ENCODE measurements at regions not wholly inside any gene's neighbourhood (a gene's known extent, or its start where the extent isn't known, plus 50 kb on each side); places are given as distances from the start of the nearest gene placed in this dataset.

DNA sequence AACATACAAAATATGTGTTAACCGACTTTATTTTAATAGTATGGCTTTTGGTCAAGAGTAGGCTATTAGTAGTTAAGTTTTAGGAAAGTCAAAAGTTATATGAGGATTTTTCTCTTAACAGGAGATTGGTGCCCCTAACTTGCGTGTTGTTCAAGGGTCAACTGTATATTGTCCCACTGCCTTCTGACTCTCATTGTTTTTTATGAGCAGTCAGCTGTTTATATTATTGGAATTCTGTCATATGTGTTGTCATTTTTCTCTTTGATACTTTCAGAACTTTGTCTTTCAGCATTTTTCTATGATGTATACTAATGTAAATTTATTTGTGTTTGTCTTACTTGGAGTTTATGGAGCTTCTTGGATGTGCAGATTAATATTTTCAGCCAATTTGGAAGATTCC lies 142.1 kb upstream of the CMC1 start:
- H3K27me3 ChIP-seq: no peaks in the 10 kb centered on the region
- no peak for DNase-seq (ENCODE audit: low read depth in 1 of 2, low spot score in 1 of 2)

DNA sequence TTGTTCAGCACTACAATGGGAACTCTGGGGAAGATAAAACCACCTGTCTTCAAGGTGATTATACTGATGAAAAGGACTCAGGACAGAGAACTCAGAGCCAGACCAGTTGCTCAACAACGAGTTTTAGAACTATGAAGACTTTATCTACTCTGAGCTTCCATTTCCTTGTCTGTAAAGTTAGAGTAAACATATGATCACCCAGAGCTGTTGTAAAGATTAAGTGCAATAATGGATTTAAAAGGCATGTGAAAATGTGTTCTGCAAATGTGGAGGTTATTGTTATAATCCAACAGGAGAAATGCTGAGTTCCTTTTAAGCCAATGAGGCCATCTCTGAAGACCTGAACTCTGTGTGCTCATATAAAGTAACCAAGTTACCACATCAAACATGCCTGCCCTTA lies 139.7 kb upstream of the CMC1 start:
- TF ChIP-seq, protein P1, sequence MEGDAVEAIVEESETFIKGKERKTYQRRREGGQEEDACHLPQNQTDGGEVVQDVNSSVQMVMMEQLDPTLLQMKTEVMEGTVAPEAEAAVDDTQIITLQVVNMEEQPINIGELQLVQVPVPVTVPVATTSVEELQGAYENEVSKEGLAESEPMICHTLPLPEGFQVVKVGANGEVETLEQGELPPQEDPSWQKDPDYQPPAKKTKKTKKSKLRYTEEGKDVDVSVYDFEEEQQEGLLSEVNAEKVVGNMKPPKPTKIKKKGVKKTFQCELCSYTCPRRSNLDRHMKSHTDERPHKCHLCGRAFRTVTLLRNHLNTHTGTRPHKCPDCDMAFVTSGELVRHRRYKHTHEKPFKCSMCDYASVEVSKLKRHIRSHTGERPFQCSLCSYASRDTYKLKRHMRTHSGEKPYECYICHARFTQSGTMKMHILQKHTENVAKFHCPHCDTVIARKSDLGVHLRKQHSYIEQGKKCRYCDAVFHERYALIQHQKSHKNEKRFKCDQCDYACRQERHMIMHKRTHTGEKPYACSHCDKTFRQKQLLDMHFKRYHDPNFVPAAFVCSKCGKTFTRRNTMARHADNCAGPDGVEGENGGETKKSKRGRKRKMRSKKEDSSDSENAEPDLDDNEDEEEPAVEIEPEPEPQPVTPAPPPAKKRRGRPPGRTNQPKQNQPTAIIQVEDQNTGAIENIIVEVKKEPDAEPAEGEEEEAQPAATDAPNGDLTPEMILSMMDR (IDR thresholded peaks at IDR 0.05; ENCODE audit: low read depth, low read length): no peak
- H3K9me3 ChIP-seq (ENCODE audit: low read depth): no peaks in the 10 kb centered on the region
- no peak overlapping the region for H3K4me3 ChIP-seq
- no peaks in the 10 kb centered on the region for H3K4me1 ChIP-seq (ENCODE audit: low read depth)
- H3K27me3 ChIP-seq: no peaks in the 10 kb centered on the region
- DNase-seq (ENCODE audit: low read depth in 1 of 2, low spot score in 1 of 2): no peak
- no peak overlapping the region for H3K27ac ChIP-seq
- no peaks in the 10 kb centered on the region for H3K36me3 ChIP-seq

More for the DNA sequence above, 142.1 kb upstream of the CMC1 start:
- no peaks in the 10 kb centered on the region for H3K4me1 ChIP-seq (ENCODE audit: low read depth)
- TF ChIP-seq, protein P1 (IDR thresholded peaks at IDR 0.05; ENCODE audit: low read depth, low read length): no peak
- no peaks in the 10 kb centered on the region for H3K36me3 ChIP-seq
- H3K27ac ChIP-seq: no peak overlapping the region
- no peaks in the 10 kb centered on the region for H3K9me3 ChIP-seq (ENCODE audit: low read depth)
- H3K4me3 ChIP-seq: no peak overlapping the region

DNA sequence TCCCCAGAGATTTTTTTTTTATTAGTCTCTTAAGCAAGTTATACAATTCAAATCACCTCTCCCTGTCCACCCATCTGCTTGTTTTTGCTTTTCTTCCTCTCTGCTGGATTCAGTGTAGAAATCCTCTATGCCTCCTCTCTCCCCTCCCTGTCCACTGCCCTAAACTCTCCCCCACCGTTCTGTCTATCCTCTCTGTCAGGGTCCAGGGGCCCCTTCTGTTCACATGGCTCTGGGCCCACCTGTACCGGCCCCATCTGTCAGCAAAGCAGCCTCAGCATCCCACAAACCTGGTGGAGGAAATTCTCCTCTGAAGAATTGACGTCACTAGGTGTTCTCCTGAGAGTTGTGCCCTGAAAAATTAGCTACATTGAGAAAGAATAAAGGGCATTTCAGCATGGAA lies 137.6 kb upstream of the CMC1 start:
- Histone ChIP-seq H3K4me3 (no peak overlapping the region), H3K4me1 (ENCODE audit: low read depth) (no peaks in the 10 kb centered on the region), H3K27me3 (no peaks in the 10 kb centered on the region), H3K36me3 (no peaks in the 10 kb centered on the region), H3K9me3 (ENCODE audit: low read depth) (no peaks in the 10 kb centered on the region), H3K27ac (no peak overlapping the region)
- no peak for DNase-seq (ENCODE audit: low read depth in 1 of 2, low spot score in 1 of 2)
- TF ChIP-seq, protein P1 (IDR thresholded peaks at IDR 0.05; ENCODE audit: low read depth, low read length): no peak

DNA sequence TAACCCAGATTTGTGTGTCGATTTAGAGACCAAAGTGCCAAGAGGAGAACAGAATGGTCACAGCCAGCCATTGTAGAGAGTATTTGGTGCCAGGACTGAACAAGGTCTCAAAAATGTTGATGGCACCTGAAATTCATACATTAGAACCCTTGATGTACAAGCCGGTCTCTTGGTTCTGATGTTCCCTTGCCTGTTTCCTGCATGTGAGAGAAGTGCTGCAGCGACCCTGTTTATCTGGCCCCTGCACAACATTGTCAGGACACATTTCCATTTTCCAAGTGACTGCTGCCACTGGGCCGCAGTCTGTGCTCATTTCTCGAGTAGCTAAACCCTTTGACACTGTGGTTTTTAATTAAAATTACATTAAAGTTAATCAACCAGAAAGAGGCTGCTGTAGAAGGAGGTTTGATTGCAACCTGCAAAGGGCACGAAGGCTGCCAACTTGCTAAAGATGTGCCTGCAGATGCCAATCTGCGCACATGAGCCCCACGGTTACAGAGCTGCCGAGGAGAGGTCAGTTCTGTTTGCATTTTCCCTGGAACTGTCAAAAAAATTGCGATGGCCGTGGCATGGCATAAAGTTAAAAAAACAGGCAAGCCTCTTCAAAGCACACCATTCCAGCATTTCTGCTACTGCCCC lies 136.4 kb upstream of the CMC1 start:
- Histone ChIP-seq H3K4me3 (no peak overlapping the region), H3K36me3 (no peaks in the 10 kb centered on the region), H3K27me3 (no peaks in the 10 kb centered on the region), H3K9me3 (ENCODE audit: low read depth) (no peaks in the 10 kb centered on the region), H3K27ac (no peak overlapping the region), H3K4me1 (ENCODE audit: low read depth) (no peaks in the 10 kb centered on the region)
- TF ChIP-seq, protein P1 (IDR thresholded peaks at IDR 0.05; ENCODE audit: low read depth, low read length): no peak
- DNase-seq (ENCODE audit: low read depth in 1 of 2, low spot score in 1 of 2): no peak

DNA sequence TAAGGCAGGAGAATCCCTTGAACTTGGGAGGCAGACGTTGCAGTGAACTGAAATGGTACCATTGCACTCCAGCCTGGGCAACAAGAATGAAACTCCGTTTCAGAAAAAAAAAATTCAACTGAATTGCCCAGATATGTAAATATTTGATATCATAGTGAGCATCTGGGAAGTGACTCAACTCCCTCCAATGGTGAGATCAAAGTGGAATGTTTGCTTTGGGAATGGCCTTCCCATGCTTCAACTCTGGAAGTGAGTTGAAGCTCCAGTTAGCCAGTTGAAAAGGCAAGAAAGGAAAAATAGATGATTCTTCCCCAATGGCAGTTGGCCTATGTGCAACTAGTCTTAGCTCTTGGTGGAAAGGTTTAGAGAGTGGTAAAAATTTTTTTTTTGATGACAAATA lies 131.6 kb upstream of the CMC1 start:
- DNase-seq (ENCODE audit: low read depth in 1 of 2, low spot score in 1 of 2): no peak
- no peak overlapping the region for H3K4me3 ChIP-seq
- H3K9me3 ChIP-seq (ENCODE audit: low read depth): no peaks in the 10 kb centered on the region
- H3K27ac ChIP-seq: no peak overlapping the region
- no peaks in the 10 kb centered on the region for H3K27me3 ChIP-seq
- no peaks in the 10 kb centered on the region for H3K4me1 ChIP-seq (ENCODE audit: low read depth)
- TF ChIP-seq, protein P1 (IDR thresholded peaks at IDR 0.05; ENCODE audit: low read depth, low read length): no peak
- no peaks in the 10 kb centered on the region for H3K36me3 ChIP-seq
